Keratinocyte (primary cell): ENCODE measurements at regions not wholly inside any gene's neighbourhood (a gene's known extent, or its start where the extent isn't known, plus 50 kb on each side); places are given as distances from the start of the nearest gene placed in this dataset.

ENCODE experiments used
- CTCF ChIP-seq, 3 experiments: IDR thresholded peaks in 1 of 3; conservative IDR thresholded peaks in 1 of 3; optimal IDR thresholded peaks in 1 of 3; 2 replicates in 2 of 3; 3 replicates in 1 of 3; pipeline versions ENCODE3 to v1.5.1; 2011; ENCODE audit warnings: low read length in 3 of 3, mild to moderate bottlenecking in 3 of 3, moderate library complexity in 2 of 3, control low read depth in 1 of 3, inconsistent platforms in 1 of 3; ENCODE audit not compliant: insufficient read depth in 2 of 3; ENCODE audit errors: extremely low read depth in 1 of 3
- EZH2 ChIP-seq: IDR thresholded peaks from one replicate; pipeline ENCODE4 v1.6.1; 2012; ENCODE audit warnings: inconsistent platforms, mild to moderate bottlenecking, low read length, moderate library complexity

DNA sequence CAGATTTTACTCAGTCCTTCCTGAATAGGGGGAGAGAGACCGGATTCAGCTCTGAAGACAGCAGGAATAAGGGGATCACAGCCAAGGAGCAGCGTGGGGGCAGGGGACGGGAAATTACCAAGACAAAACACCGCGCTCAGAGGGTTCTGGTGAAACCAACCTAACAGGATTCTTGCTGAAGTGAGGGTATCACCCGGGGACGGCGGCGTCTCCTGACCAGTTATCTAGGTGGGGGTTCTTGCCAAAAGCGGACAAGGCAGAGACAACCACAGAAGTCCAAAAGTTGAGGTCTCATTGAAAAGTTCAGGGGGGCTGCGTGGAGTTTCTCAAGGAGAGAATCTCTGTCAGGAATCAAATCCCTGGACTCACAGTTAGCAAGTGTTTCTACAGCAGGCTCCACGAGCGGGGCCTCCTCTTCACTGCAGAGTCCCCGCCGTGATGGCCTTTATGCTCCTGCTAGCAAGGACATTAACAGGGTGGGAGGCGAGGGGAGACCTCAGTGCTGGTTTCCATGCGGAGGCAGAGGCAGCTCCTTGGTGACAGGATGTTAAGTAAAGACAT lies 291.0 kb downstream of the BRD1 start:
- no peak for TF ChIP-seq CTCF (optimal IDR thresholded peaks at IDR 0.05 in 1 of 3, IDR thresholded peaks at IDR 0.05 in 1 of 3, conservative IDR thresholded peaks at IDR 0.05 in 1 of 3; ENCODE audit: extremely low read depth in 1 of 3, insufficient read depth in 2 of 3, low read length in 3 of 3)
- no peak for TF ChIP-seq EZH2
